Esophagus squamous epithelium (tissue), 4 donors: ENCODE measurements at regions not wholly inside any gene's neighbourhood (a gene's known extent, or its start where the extent isn't known, plus 50 kb on each side); places are given as distances from the start of the nearest gene placed in this dataset.

Experiments
- POLR2A ChIP-seq, 4 donors: fragments of 450-650 bp; IDR thresholded peaks; one replicate each; pipeline ENCODE4 v1.6.1; 2017; ENCODE audit warnings: antibody characterized with exemption in 4 of 4, mild to moderate bottlenecking in 4 of 4, moderate library complexity in 3 of 4
- TF ChIP-seq, protein P1 (sequence below), 6 experiments: fragments of 450-650 bp in 4 of 6; fragments of 200-600 bp in 2 of 6; sonication (generic) in 2 of 6; IDR thresholded peaks; one replicate each; pipeline ENCODE4 v1.5.1; 2016 to 2019; ENCODE audit warnings: antibody characterized with exemption in 6 of 6, mild to moderate bottlenecking in 4 of 6, moderate library complexity in 4 of 6

DNA sequence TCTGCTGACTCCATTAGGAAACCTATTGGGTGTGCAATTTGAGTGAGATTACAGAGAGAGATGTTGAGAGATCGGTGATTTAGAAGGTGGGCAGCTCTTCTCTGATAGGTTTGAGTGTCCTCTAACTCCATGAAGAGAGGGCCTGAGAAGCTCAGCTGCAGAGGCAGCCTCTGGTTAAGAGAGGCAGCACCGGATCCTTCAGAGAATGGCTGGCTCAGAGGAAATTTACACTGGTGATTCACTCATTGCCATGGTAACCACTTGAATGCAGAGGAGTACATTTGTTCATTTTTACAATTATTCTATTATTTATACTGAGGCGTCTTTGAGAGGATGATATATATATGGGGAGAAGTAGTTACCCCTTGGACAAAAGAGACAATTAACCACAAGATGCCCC is 171.7 kb downstream of the PDGFRA start:
- TF ChIP-seq, protein P1, sequence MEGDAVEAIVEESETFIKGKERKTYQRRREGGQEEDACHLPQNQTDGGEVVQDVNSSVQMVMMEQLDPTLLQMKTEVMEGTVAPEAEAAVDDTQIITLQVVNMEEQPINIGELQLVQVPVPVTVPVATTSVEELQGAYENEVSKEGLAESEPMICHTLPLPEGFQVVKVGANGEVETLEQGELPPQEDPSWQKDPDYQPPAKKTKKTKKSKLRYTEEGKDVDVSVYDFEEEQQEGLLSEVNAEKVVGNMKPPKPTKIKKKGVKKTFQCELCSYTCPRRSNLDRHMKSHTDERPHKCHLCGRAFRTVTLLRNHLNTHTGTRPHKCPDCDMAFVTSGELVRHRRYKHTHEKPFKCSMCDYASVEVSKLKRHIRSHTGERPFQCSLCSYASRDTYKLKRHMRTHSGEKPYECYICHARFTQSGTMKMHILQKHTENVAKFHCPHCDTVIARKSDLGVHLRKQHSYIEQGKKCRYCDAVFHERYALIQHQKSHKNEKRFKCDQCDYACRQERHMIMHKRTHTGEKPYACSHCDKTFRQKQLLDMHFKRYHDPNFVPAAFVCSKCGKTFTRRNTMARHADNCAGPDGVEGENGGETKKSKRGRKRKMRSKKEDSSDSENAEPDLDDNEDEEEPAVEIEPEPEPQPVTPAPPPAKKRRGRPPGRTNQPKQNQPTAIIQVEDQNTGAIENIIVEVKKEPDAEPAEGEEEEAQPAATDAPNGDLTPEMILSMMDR (IDR thresholded peaks at IDR 0.05), result no peak
- no peak for TF ChIP-seq POLR2A (IDR thresholded peaks at IDR 0.05)
